Tibial nerve (tissue), 4 donors: ENCODE measurements at regions not wholly inside any gene's neighbourhood (a gene's known extent, or its start where the extent isn't known, plus 50 kb on each side); places are given as distances from the start of the nearest gene placed in this dataset.
"Not testable (repeated sequence)": the region's sequence is repeated elsewhere in the genome, so short reads cannot be mapped to it uniquely, and the experiment has no call there.

Experiments used
- DNase-seq, 2 donors: peaks; one replicate each; pipeline ENCODE4 v3.0.0-alpha.2; 2019; ENCODE audit warnings: low spot score in 2 of 2
- H3K27ac ChIP-seq, 4 donors: fragments of 200-600 bp; sonication (generic) in 3 of 4; one replicate each; pipeline ENCODE4 v1.5.1; 2017 to 2019; ENCODE audit warnings: mild to moderate bottlenecking in 1 of 4
- H3K27me3 ChIP-seq, 2 donors: fragments of 200-600 bp; sonication (generic) in 1 of 2; one replicate each; pipeline versions ENCODE4 v1.5.1 to v1.6.0; 2017 to 2019
- H3K36me3 ChIP-seq, 3 donors: fragments of 200-600 bp; sonication (generic); one replicate each; pipeline ENCODE4 v1.5.1; 2018 to 2019
- H3K4me1 ChIP-seq, 4 donors: fragments of 200-600 bp; sonication (generic) in 3 of 4; one replicate each; pipeline ENCODE4 v1.5.1; 2017 to 2019
- H3K4me3 ChIP-seq, 4 donors: fragments of 200-600 bp; sonication (generic) in 3 of 4; one replicate each; pipeline ENCODE4 v1.5.1; 2017 to 2019; ENCODE audit warnings: mild to moderate bottlenecking in 1 of 4, moderate library complexity in 1 of 4
- H3K9me3 ChIP-seq, 4 donors: fragments of 200-600 bp; sonication (generic) in 3 of 4; one replicate each; pipeline ENCODE4 v1.5.1; 2017 to 2019
- CTCF ChIP-seq, 5 experiments: fragments of 200-600 bp in 3 of 5; fragments of 450-650 bp in 2 of 5; sonication (generic) in 3 of 5; IDR thresholded peaks; one replicate each; pipeline ENCODE4 v1.5.1; 2016 to 2019; ENCODE audit warnings: antibody characterized with exemption in 5 of 5, mild to moderate bottlenecking in 3 of 5, moderate library complexity in 2 of 5
- EP300 ChIP-seq, 2 donors: sonication (generic); formaldehyde crosslinking; IDR thresholded peaks; one replicate each; pipeline ENCODE4 v1.6.1; 2017; ENCODE audit warnings: antibody characterized with exemption in 2 of 2, mild to moderate bottlenecking in 1 of 2
- POLR2A ChIP-seq, 2 donors: fragments of 450-650 bp; IDR thresholded peaks; one replicate each; pipeline ENCODE4 v1.6.1; 2017; ENCODE audit warnings: antibody characterized with exemption in 2 of 2, mild to moderate bottlenecking in 2 of 2, moderate library complexity in 2 of 2
- WGBS, 2 donors: methylation state at CpG; one replicate each; pipeline ENCODE4 v1.1.5; 2018; 5-methylcytosine and 5-hydroxymethylcytosine counted together

- Histone ChIP-seq H3K9me3 (no peaks in the 10 kb centered on the region), H3K4me3 (no peak overlapping the region), H3K36me3 (no peaks in the 10 kb centered on the region), H3K27me3 (no peaks in the 10 kb centered on the region), H3K4me1 (peaks cover 0 to 3% (median 0%) of the 10 kb centered on the region in 4 donors), H3K27ac (peak overlapping the region in 1 of 4 donors; percentile 17)
- WGBS, 2 donors, result 29 to 36% methylated on average over 1 of the region's 1 CpG
- no peak for DNase-seq
- TF ChIP-seq CTCF (IDR thresholded peaks at IDR 0.05), result no peak
Measured at GRCh38 chr5:158456756-158457155, 597.8 kb upstream of the CLINT1 start.

- Histone ChIP-seq H3K36me3 (no peaks in the 10 kb centered on the region), H3K9me3 (no peaks in the 10 kb centered on the region), H3K4me3 (no peak overlapping the region), H3K4me1 (peaks cover 0 to 8% (median 0%) of the 10 kb centered on the region in 4 donors), H3K27me3 (no peaks in the 10 kb centered on the region), H3K27ac (no peak overlapping the region)
- 72 to 77% methylated on average over 3 of the region's 3 CpGs for WGBS, 2 donors
- no peak for DNase-seq
- TF ChIP-seq EP300 (IDR thresholded peaks at IDR 0.05), result no peak
- TF ChIP-seq POLR2A (IDR thresholded peaks at IDR 0.05), result no peak
- no peak for TF ChIP-seq CTCF (IDR thresholded peaks at IDR 0.05)
Measured at GRCh38 chr5:158456241-158456640, 597.3 kb upstream of the CLINT1 start.

GRCh38 chr5:158451993-158452672 lies 593.2 kb upstream of the CLINT1 start:
- DNase-seq, result no peak
- Histone ChIP-seq H3K27me3 (no peaks in the 10 kb centered on the region), H3K36me3 (no peaks in the 10 kb centered on the region), H3K27ac (peak overlapping the region in 1 of 4 donors; percentile 8), H3K4me3 (no peak overlapping the region), H3K9me3 (no peaks in the 10 kb centered on the region), H3K4me1 (peaks cover 0 to 4% (median 0%) of the 10 kb centered on the region in 4 donors)
- no peak for TF ChIP-seq POLR2A (IDR thresholded peaks at IDR 0.05)
- no peak for TF ChIP-seq CTCF (IDR thresholded peaks at IDR 0.05)
- TF ChIP-seq EP300 (IDR thresholded peaks at IDR 0.05), result no peak
- WGBS, 2 donors, result 76 to 93% methylated on average over 13 of the region's 13 CpGs

GRCh38 chr5:158451203-158451992 lies 592.5 kb upstream of the CLINT1 start:
- no peaks in the 10 kb centered on the region for H3K36me3 ChIP-seq
- 47 to 51% methylated on average over 8 of the region's 8 CpGs for WGBS, 2 donors
- H3K9me3 ChIP-seq, result no peaks in the 10 kb centered on the region
- no peak for TF ChIP-seq CTCF (IDR thresholded peaks at IDR 0.05)
- peak in 1 of 2 donors; percentile 40 for TF ChIP-seq EP300 (IDR thresholded peaks at IDR 0.05)
- TF ChIP-seq POLR2A (IDR thresholded peaks at IDR 0.05), result no peak
- no peaks in the 10 kb centered on the region for H3K27me3 ChIP-seq
- H3K4me3 ChIP-seq, result no peak overlapping the region
- peaks cover 0 to 4% (median 0%) of the 10 kb centered on the region in 4 donors for H3K4me1 ChIP-seq
- peak overlapping the region in 1 of 4 donors; percentile 8 for H3K27ac ChIP-seq
- DNase-seq, result peak; percentile 18 to 55

GRCh38 chr5:158450751-158451171 lies 591.8 kb upstream of the CLINT1 start:
- Histone ChIP-seq H3K4me3 (no peak overlapping the region), H3K4me1 (peaks cover 0 to 4% (median 0%) of the 10 kb centered on the region in 4 donors), H3K27ac (no peak overlapping the region), H3K9me3 (no peaks in the 10 kb centered on the region), H3K36me3 (no peaks in the 10 kb centered on the region), H3K27me3 (no peaks in the 10 kb centered on the region)
- TF ChIP-seq POLR2A (IDR thresholded peaks at IDR 0.05), result no peak
- no peak for TF ChIP-seq CTCF (IDR thresholded peaks at IDR 0.05)
- TF ChIP-seq EP300 (IDR thresholded peaks at IDR 0.05), result no peak
- no peak for DNase-seq
- 79 to 82% methylated on average over 5 of the region's 5 CpGs for WGBS, 2 donors

- H3K4me1 ChIP-seq, H3K27ac ChIP-seq, DNase-seq, H3K9me3 ChIP-seq, H3K4me3 ChIP-seq, H3K27me3 ChIP-seq, H3K36me3 ChIP-seq: not testable (repeated sequence)
- WGBS, 2 donors, result 84 to 87% methylated on average over 6 of the region's 6 CpGs
Measured at GRCh38 chr5:158446761-158447160, 587.8 kb upstream of the CLINT1 start.

GRCh38 chr5:158439204-158439603 lies 580.3 kb upstream of the CLINT1 start:
- H3K27me3 ChIP-seq, H3K4me1 ChIP-seq, H3K9me3 ChIP-seq, H3K27ac ChIP-seq, DNase-seq, H3K36me3 ChIP-seq, H3K4me3 ChIP-seq: not testable (repeated sequence)
- 85 to 93% methylated on average over 3 of the region's 3 CpGs for WGBS, 2 donors
